Stimulated activated naive B cell treated with anti-CD40 and anti-IgM and Interleukin-4, amounts not matched to agents 10 μg/mL and 1 μg/mL and 100 μg/mL, for 72 hours (primary cell): ENCODE measurements at regions not wholly inside any gene's neighbourhood (a gene's known extent, or its start where the extent isn't known, plus 50 kb on each side); places are given as distances from the start of the nearest gene placed in this dataset.
A peak's percentile ranks its signal among the peaks of the same experiment; 100 is the strongest.
"Not testable (repeated sequence)": the region's sequence is repeated elsewhere in the genome, so short reads cannot be mapped to it uniquely, and the experiment has no call there.

Source experiments
- ATAC-seq, 2 donors: fragments of 150-1000 bp; cut with Tn5 transposase; replicated peaks; 2 replicates each; pipeline ENCODE4 v1.10.0; 2021; ENCODE audit warnings: moderate library complexity in 1 of 2
- DNase-seq: peaks from one replicate; pipeline ENCODE4 v3.0.0; 2021
- H3K27ac Mint-ChIP-seq: one replicate; pipeline ENCODE4 v1.8.0; 2022; ENCODE audit warnings: mild to moderate bottlenecking, mixed read lengths
- H3K27me3 Mint-ChIP-seq, 2 donors: one replicate each; pipeline ENCODE4 v1.8.0; 2022; ENCODE audit warnings: mixed read lengths in 2 of 2
- H3K36me3 Mint-ChIP-seq, 2 donors: one replicate each; pipeline ENCODE4 v1.8.0; 2022; ENCODE audit warnings: mixed read lengths in 2 of 2, mild to moderate bottlenecking in 1 of 2
- H3K4me1 Mint-ChIP-seq, 2 donors: one replicate each; pipeline ENCODE4 v1.8.0; 2022; ENCODE audit warnings: mixed read lengths in 2 of 2, mild to moderate bottlenecking in 1 of 2
- H3K4me3 Mint-ChIP-seq, 2 donors: one replicate each; pipeline ENCODE4 v1.8.0; 2022; ENCODE audit warnings: mild to moderate bottlenecking in 2 of 2, mixed read lengths in 2 of 2, moderate library complexity in 1 of 2
- H3K9me3 Mint-ChIP-seq, 2 donors: one replicate each; pipeline ENCODE4 v1.8.0; 2022; ENCODE audit warnings: mixed read lengths in 2 of 2, mild to moderate bottlenecking in 1 of 2

DNA sequence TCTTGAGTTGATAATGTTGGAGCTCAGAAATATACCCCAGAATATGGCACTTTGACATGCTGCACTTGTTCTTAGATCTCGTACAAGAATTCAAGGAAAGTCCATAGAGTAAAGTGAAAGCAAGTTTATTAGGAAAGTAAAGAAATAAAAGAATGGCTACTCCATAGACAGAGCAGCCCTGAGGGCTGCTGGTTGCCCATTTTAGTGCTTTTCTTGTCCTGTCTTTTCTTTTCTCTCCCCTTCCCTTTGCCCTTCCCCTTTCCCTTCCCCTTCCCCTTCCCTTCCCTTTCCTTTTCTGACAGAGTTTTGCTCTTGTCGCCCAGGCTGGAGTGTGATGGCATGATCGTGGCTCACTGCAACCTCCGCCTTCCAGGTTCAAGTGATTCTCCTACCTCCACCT is 283.4 kb upstream of the SEMA6A start:
- not testable (repeated sequence) for DNase-seq, H3K4me3 Mint-ChIP-seq, H3K36me3 Mint-ChIP-seq, H3K9me3 Mint-ChIP-seq, H3K4me1 Mint-ChIP-seq, H3K27me3 Mint-ChIP-seq, H3K27ac Mint-ChIP-seq, ATAC-seq

DNA sequence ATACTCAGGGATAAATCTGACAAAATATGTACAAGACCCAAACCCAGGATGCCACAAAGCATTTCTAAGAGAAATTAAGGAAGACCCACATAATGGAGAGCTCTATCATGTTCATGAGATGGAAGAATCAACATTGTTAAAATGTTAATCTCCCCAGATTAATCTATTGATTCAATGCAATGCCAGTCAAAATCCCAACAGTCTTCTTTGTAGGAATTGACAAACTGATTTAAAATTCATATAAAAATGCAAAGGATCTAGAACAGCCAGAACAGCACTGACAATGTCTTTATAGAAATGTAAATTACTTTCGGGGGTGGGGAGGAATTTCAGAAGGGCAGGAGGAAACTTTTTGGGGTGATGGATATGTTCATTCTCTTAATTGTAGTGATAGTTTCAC is 281.6 kb upstream of the SEMA6A start:
- Mint-ChIP-seq H3K4me1 (no peaks in the 10 kb centered on the region), H3K4me3 (no peak overlapping the region), H3K27me3 (peaks cover 0 to 5% of the 10 kb centered on the region in 2 donors), H3K27ac (no peak overlapping the region), H3K36me3 (no peaks in the 10 kb centered on the region), H3K9me3 (peaks cover 0 to 4% of the 10 kb centered on the region in 2 donors)
- DNase-seq (no peak), ATAC-seq (no peak)

DNA sequence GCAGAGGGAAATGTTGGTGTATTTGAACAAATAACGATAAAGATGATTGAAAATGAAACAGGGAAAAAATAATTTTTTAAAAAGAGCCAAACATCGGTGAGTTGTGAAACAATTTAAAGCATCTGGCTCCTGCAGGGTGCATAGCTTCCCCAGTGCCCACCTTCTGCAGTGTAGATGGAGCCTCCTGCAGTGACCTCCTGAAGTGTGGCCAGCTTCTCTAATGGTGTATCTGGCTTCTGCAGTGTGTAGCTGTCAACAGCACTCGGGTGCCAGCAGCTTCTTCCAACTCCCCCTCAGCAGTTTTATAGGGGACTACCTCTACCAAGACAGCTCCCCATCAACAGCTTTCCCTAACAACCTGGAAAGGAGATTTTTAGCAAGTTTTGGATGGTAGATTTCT is 279.4 kb upstream of the SEMA6A start:
- no peak for DNase-seq
- Mint-ChIP-seq H3K4me1 (no peaks in the 10 kb centered on the region), H3K9me3 (peaks cover 0 to 2% of the 10 kb centered on the region in 2 donors), H3K4me3 (no peak overlapping the region), H3K27ac (no peak overlapping the region), H3K27me3 (no peaks in the 10 kb centered on the region), H3K36me3 (no peaks in the 10 kb centered on the region)
- ATAC-seq: no peak

DNA sequence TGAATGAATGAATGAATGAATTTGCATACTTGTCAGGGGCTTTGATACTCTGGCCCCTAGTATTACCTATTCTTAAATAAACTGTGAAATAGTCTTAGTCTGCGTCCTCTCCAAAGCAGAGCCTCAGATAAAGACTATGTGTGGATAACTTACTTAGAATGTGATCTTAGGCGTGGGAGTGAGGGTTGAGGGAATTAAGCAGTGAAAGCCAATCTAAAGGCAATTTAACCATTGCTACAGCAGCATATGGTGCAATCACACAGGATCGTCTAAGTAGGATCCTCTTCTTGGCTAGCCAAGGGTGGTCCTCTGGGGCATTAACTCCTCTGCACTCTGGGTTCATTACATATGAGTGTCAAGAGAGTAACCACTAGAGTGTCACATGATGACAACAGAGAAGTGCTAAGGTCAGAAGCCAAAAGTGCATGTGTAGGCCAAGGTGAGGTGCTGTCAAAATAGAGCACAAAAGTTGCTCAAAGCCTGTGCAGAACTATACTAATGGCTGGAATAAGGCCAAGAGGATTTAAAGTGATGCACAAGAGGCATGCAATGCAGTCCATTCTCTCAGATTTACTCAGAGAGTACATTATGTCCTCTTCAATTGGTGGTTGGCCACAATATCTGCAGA is 274.4 kb upstream of the SEMA6A start:
- peak; percentile 33 to 46 for ATAC-seq
- Mint-ChIP-seq H3K4me1 (no peaks in the 10 kb centered on the region), H3K27me3 (no peaks in the 10 kb centered on the region), H3K27ac (no peak overlapping the region), H3K4me3 (no peak overlapping the region), H3K36me3 (no peaks in the 10 kb centered on the region), H3K9me3 (peaks cover 0 to 2% of the 10 kb centered on the region in 2 donors)
- no peak for DNase-seq

DNA sequence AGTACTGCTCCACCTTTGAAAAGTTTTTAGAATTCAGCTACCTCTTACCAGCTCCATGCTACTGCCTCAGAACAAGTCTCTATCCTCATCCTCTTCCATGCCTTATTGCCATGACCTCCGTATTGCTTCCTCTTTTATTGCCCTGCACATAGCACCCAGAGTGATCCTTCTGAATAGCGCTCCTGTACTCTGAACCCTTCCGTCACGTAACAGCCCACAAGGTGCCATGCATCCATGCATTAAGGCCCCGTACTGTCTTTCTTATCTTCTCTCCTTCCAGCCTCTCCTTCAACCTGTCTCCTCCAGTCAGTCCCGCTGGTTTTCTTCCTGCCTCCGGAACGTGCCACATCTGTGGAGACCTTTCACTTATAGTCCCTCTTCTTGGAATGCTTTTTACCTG is 273.3 kb upstream of the SEMA6A start:
- H3K4me1 Mint-ChIP-seq: no peaks in the 10 kb centered on the region
- no peak overlapping the region for H3K4me3 Mint-ChIP-seq
- H3K27ac Mint-ChIP-seq: no peak overlapping the region
- ATAC-seq: no peak
- H3K27me3 Mint-ChIP-seq: no peaks in the 10 kb centered on the region
- no peak for DNase-seq
- no peaks in the 10 kb centered on the region for H3K36me3 Mint-ChIP-seq
- peaks cover 0 to 2% of the 10 kb centered on the region in 2 donors for H3K9me3 Mint-ChIP-seq

- no peaks in the 10 kb centered on the region for H3K36me3 Mint-ChIP-seq
- H3K27me3 Mint-ChIP-seq: no peaks in the 10 kb centered on the region
- H3K4me1 Mint-ChIP-seq: no peaks in the 10 kb centered on the region
- no peak for ATAC-seq
- no peak for DNase-seq
- H3K27ac Mint-ChIP-seq: no peak overlapping the region
- no peaks in the 10 kb centered on the region for H3K9me3 Mint-ChIP-seq
- H3K4me3 Mint-ChIP-seq: no peak overlapping the region
These were observed 269.4 kb upstream of the SEMA6A start for GRCh38 chr5:116844015-116844414.

- ATAC-seq (no peak), DNase-seq (no peak)
- Mint-ChIP-seq H3K4me3 (no peak overlapping the region), H3K27ac (no peak overlapping the region), H3K36me3 (no peaks in the 10 kb centered on the region), H3K9me3 (no peaks in the 10 kb centered on the region), H3K27me3 (no peaks in the 10 kb centered on the region), H3K4me1 (no peaks in the 10 kb centered on the region)
These were observed 267.9 kb upstream of the SEMA6A start for GRCh38 chr5:116842514-116842961.

DNA sequence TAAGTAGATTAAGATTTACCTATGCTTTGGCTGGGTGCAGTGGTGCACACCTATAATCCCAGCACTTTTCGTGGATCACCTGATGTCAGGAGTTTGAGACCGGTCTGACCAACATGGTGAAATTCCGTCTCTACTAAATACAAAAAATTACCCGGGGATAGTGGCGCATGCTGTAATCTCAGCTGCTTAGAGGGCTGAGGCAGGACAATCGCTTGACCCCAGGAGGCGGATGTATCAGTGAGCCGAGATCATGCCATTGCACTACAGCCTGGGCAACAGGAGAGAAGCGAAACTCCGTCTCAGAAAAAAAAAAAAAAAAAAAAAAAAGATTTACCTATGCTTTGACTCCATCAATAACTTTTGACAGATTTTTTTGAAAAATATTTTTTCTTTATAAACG is 267.1 kb upstream of the SEMA6A start:
- H3K36me3 Mint-ChIP-seq: no peaks in the 10 kb centered on the region
- no peaks in the 10 kb centered on the region for H3K4me1 Mint-ChIP-seq
- DNase-seq (no peak), ATAC-seq (no peak)
- H3K27ac Mint-ChIP-seq: no peak overlapping the region
- H3K27me3 Mint-ChIP-seq: no peaks in the 10 kb centered on the region
- H3K9me3 Mint-ChIP-seq: no peaks in the 10 kb centered on the region
- no peak overlapping the region for H3K4me3 Mint-ChIP-seq

DNA sequence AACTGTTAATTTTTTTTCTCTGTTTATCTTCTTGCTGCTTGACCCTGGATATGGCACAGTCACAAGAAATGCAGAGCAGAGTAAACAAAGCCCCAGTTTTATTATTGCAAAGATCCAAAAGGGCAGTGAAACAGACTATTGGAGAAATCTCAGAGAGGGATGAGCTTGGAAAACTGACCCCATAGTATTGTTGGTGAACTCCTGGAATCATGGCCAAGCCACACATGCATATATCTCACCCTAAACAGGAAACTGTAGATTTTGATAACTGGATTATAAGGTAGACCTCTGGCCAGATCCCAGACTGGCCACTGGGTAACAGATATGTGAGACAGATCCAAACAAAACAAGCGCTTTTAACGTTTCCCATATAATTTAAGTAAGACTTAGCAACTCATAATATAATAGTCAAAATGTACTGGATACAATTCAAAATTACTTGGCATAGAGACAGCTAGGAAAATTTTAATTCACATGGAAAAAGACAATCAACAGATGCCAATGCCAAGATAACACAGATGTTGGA is 263.5 kb upstream of the SEMA6A start:
- Mint-ChIP-seq H3K36me3 (no peaks in the 10 kb centered on the region), H3K4me1 (no peaks in the 10 kb centered on the region), H3K27me3 (no peaks in the 10 kb centered on the region), H3K9me3 (no peaks in the 10 kb centered on the region), H3K27ac (no peak overlapping the region), H3K4me3 (no peak overlapping the region)
- ATAC-seq (no peak), DNase-seq (no peak)

DNA sequence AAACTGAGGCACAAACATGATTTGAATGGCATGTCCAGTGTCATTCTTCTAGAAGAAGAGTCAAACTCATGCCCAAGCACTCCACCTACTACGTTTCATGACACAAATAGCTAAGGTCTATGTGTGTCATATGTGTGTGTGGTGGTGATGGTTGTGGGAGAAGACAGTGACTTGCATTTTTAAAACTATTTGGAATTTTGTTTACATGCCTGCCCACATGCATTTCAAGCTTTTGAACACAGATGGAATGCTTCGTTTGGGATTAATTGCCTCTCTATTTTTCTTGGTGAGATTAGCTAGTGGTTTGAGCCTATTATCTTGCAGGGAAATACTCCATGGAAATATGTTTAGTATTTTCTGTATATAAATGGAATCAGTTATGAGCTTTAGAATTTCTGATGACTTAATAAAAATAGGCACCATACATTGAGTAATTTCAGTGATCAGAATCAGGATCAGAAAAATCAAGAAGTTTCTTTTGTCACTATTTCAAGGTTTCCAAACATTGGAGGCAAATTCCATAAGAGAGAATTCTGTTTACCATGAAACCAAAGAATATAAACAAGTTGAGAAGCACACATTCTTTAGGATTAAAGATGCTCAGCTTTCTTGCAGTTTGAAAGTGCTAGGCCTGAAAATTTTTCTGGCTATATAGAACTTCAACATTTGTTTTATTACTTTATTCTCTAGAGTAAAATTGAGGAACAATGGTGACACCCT is 260.3 kb upstream of the SEMA6A start:
- Mint-ChIP-seq H3K27me3 (no peaks in the 10 kb centered on the region), H3K36me3 (no peaks in the 10 kb centered on the region), H3K9me3 (peaks cover 0 to 2% of the 10 kb centered on the region in 2 donors), H3K4me1 (no peaks in the 10 kb centered on the region), H3K4me3 (no peak overlapping the region), H3K27ac (no peak overlapping the region)
- DNase-seq: no peak
- no peak for ATAC-seq

- H3K4me1 Mint-ChIP-seq: no peaks in the 10 kb centered on the region
- no peak for ATAC-seq
- no peak overlapping the region for H3K4me3 Mint-ChIP-seq
- H3K36me3 Mint-ChIP-seq: no peaks in the 10 kb centered on the region
- no peak overlapping the region for H3K27ac Mint-ChIP-seq
- H3K27me3 Mint-ChIP-seq: no peaks in the 10 kb centered on the region
- H3K9me3 Mint-ChIP-seq: peaks cover 4% of the 10 kb centered on the region in 2 donors
- DNase-seq: no peak
These were observed 255.5 kb upstream of the SEMA6A start for GRCh38 chr5:116830079-116830478.

DNA sequence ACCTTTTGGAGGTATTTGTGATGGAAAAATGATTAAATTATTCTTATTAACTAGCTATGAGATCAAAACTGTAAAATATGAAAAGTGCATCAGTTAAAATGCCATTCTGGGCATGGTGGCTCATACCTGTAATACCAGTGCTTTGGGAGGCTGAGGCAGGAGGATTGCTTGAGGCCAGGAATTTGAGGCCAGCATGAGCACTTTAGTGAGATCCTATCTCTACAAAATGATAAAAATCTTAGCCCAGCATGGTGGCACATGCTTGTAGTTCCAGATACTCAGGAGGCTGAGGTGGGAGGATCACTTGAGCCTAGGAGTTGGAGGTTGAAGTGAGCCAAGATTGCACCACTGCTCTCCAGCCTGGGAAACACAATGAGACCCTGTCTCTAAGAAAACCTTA is 252.5 kb upstream of the SEMA6A start:
- no peak for ATAC-seq
- Mint-ChIP-seq H3K9me3 (peaks cover 1 to 4% of the 10 kb centered on the region in 2 donors), H3K4me3 (no peak overlapping the region), H3K36me3 (no peaks in the 10 kb centered on the region), H3K27ac (no peak overlapping the region), H3K4me1 (no peaks in the 10 kb centered on the region), H3K27me3 (no peaks in the 10 kb centered on the region)
- DNase-seq: no peak

DNA sequence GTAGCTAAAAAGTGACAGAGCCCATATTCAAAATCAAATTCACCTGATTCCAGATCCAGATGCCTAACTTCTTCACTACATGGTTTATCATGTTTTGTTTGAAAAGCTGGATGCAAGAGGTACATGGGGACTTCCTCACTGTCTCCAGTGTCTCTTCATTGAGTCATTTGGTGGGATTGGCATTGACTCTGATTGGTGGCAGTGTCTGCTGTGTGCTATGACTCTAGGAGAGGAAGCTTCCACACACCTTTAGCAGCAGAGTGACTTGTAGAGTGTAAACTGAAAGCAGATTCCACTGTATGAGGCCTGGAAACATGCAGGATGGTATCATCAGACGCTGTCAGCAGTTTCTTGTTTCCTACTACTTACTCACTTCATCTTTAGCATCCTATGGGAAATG is 250.9 kb upstream of the SEMA6A start:
- Mint-ChIP-seq H3K4me3 (no peak overlapping the region), H3K27ac (no peak overlapping the region), H3K4me1 (no peaks in the 10 kb centered on the region), H3K9me3 (peaks cover 1 to 4% of the 10 kb centered on the region in 2 donors), H3K36me3 (no peaks in the 10 kb centered on the region), H3K27me3 (no peaks in the 10 kb centered on the region)
- no peak for ATAC-seq
- no peak for DNase-seq

GRCh38 chr5:116824751-116825438 is 250.3 kb upstream of the SEMA6A start:
- Mint-ChIP-seq H3K27ac (no peak overlapping the region), H3K27me3 (no peaks in the 10 kb centered on the region), H3K4me3 (no peak overlapping the region), H3K4me1 (no peaks in the 10 kb centered on the region), H3K9me3 (peaks cover 1 to 4% of the 10 kb centered on the region in 2 donors), H3K36me3 (no peaks in the 10 kb centered on the region)
- ATAC-seq: no peak
- DNase-seq: no peak
